Vagina (tissue), 2 donors: ENCODE measurements at regions not wholly inside any gene's neighbourhood (a gene's known extent, or its start where the extent isn't known, plus 50 kb on each side); places are given as distances from the start of the nearest gene placed in this dataset.

ENCODE experiments used
- DNase-seq, 2 donors: peaks; one replicate each; pipeline ENCODE4 v3.0.0-alpha.2; 2017; ENCODE audit errors: extremely low spot score in 2 of 2
- H3K27ac ChIP-seq: fragments of 200-600 bp; sonication (generic); one replicate; pipeline ENCODE4 v1.5.1; 2019
- H3K27me3 ChIP-seq: fragments of 200-600 bp; sonication (generic); one replicate; pipeline ENCODE4 v1.5.1; 2019
- H3K36me3 ChIP-seq, 2 donors: fragments of 200-600 bp; sonication (generic); one replicate each; pipeline ENCODE4 v1.5.1; 2017 to 2019
- H3K4me1 ChIP-seq: fragments of 200-600 bp; sonication (generic); one replicate; pipeline ENCODE4 v1.5.1; 2019
- H3K4me3 ChIP-seq, 2 donors: fragments of 200-600 bp; sonication (generic); 1 replicate in 1 of 2; 2 replicates in 1 of 2; pipeline ENCODE4 v1.5.1; 2016 to 2019
- H3K9me3 ChIP-seq: fragments of 200-600 bp; sonication (generic); one replicate; pipeline ENCODE4 v1.5.1; 2019
- CTCF ChIP-seq, 3 experiments: fragments of 450-650 bp in 2 of 3; fragments of 200-600 bp in 1 of 3; sonication (generic) in 1 of 3; IDR thresholded peaks; one replicate each; pipeline ENCODE4 v1.5.1; 2017 to 2019; ENCODE audit warnings: antibody characterized with exemption in 3 of 3, mild to moderate bottlenecking in 2 of 3, moderate library complexity in 2 of 3
- POLR2A ChIP-seq, 2 donors: fragments of 450-650 bp; IDR thresholded peaks; one replicate each; pipeline ENCODE4 v1.6.1; 2017; ENCODE audit warnings: antibody characterized with exemption in 2 of 2, mild to moderate bottlenecking in 2 of 2, moderate library complexity in 2 of 2
- POLR2AphosphoS5 ChIP-seq, 2 donors: sonication (generic); formaldehyde crosslinking; IDR thresholded peaks; one replicate each; pipeline ENCODE4 v1.9.0; 2017; ENCODE audit warnings: antibody characterized with exemption in 2 of 2, mild to moderate bottlenecking in 2 of 2, low read depth in 1 of 2; ENCODE audit not compliant: insufficient read depth in 1 of 2
- intact Hi-C: fragments of 100-400 bp; cut with DNase I; formaldehyde crosslinking; loops from one replicate; pipeline ENCODE4 v1.15.1; 2023

- no peak for TF ChIP-seq POLR2AphosphoS5 (IDR thresholded peaks at IDR 0.05; ENCODE audit: insufficient read depth in 1 of 2, low read depth in 1 of 2)
- no peak for TF ChIP-seq POLR2A (IDR thresholded peaks at IDR 0.05)
- TF ChIP-seq CTCF (IDR thresholded peaks at IDR 0.05): no peak
- H3K27me3 ChIP-seq: no peaks in the 10 kb centered on the region
- no peak overlapping the region for H3K4me3 ChIP-seq
- peaks cover 49% of the 10 kb centered on the region for H3K4me1 ChIP-seq
- H3K9me3 ChIP-seq: no peaks in the 10 kb centered on the region
- H3K36me3 ChIP-seq: peaks cover 0 to 40% of the 10 kb centered on the region in 2 donors
- peak overlapping the region; percentile 80 for H3K27ac ChIP-seq
- intact Hi-C loops: loop anchor here (10.0 kb wide), 1 partner anchor 64 kb away; no protein-coding TSS in a partner anchor
- no peak for DNase-seq
Observed at GRCh38 chr12:124428792-124429281, 133.9 kb downstream of the RFLNA start.

GRCh38 chr12:124428136-124428791 is 133.4 kb downstream of the RFLNA start:
- Histone ChIP-seq H3K27me3 (no peaks in the 10 kb centered on the region), H3K36me3 (peaks cover 0 to 40% of the 10 kb centered on the region in 2 donors), H3K4me1 (peaks cover 52% of the 10 kb centered on the region), H3K9me3 (no peaks in the 10 kb centered on the region), H3K27ac (peak overlapping the region; percentile 80), H3K4me3 (no peak overlapping the region)
- intact Hi-C loops: loop anchor here (10.0 kb wide), 1 partner anchor 63 kb away; no protein-coding TSS in a partner anchor
- no peak for DNase-seq
- TF ChIP-seq POLR2A (IDR thresholded peaks at IDR 0.05) (no peak), POLR2AphosphoS5 (IDR thresholded peaks at IDR 0.05; ENCODE audit: insufficient read depth in 1 of 2, low read depth in 1 of 2) (peak in 1 of 2 donors; percentile 63)

DNA sequence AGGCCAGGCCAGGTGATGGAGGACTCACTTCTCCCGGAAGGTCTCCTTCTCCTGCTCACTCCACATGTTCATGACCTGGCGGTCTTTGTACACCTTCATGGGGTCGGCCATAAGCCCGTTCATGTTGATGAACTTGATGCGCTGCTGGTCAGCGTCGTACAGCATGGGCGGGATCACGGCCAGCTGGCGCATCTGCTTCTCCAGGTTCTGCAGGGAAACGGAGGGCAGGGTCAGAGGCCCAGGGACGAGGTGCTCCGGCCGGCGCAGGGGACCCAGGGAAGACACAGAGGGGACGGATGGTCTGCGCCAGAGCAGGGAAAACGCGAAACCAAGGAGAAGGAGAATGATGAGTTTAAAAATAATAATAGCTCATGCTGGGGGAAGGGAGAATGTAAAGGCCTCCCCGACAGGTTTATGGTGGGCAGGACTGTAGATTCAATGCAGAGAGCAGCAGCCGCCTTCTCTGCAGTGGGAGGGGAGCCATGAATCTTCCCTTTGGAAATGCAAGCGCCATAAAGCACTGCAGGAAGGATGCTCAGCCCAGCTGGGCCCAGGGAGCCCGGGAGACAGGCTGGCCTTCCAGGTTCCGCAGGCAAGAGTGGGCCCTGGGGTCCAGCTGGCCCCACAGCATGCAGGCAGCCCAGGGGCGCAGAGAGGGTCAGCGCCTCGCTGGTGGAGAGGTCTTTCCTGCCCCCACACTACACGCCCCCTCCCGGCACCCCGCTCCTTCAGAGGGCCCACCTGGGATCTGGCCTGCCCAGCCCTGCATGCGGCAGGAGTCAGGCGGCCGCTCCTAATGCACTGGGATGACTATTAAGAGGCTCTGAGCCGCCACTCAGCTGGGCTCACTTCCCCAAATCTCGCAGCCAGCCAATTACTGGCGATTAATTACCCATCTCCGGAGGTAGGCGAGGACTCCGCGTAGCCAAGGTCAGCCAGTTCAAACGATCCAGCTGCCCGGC is 132.0 kb downstream of the RFLNA start:
- Histone ChIP-seq H3K9me3 (no peaks in the 10 kb centered on the region), H3K27me3 (no peaks in the 10 kb centered on the region), H3K4me1 (peaks cover 56% of the 10 kb centered on the region), H3K36me3 (peaks cover 0 to 40% of the 10 kb centered on the region in 2 donors), H3K27ac (peak overlapping the region; percentile 80), H3K4me3 (no peak overlapping the region)
- DNase-seq: no peak
- intact Hi-C loops: loop anchor here (10.0 kb wide), 1 partner anchor 62 kb away; no protein-coding TSS in a partner anchor
- TF ChIP-seq POLR2A (IDR thresholded peaks at IDR 0.05) (no peak), CTCF (IDR thresholded peaks at IDR 0.05) (no peak), POLR2AphosphoS5 (IDR thresholded peaks at IDR 0.05; ENCODE audit: insufficient read depth in 1 of 2, low read depth in 1 of 2) (no peak)

GRCh38 chr12:124425667-124426066 is 130.8 kb downstream of the RFLNA start:
- Histone ChIP-seq H3K4me3 (no peak overlapping the region), H3K36me3 (peaks cover 0 to 38% of the 10 kb centered on the region in 2 donors), H3K27ac (no peak overlapping the region), H3K9me3 (no peaks in the 10 kb centered on the region), H3K27me3 (no peaks in the 10 kb centered on the region), H3K4me1 (peaks cover 68% of the 10 kb centered on the region)
- DNase-seq: no peak
- TF ChIP-seq CTCF (IDR thresholded peaks at IDR 0.05) (no peak), POLR2A (IDR thresholded peaks at IDR 0.05) (no peak), POLR2AphosphoS5 (IDR thresholded peaks at IDR 0.05; ENCODE audit: insufficient read depth in 1 of 2, low read depth in 1 of 2) (no peak)
- intact Hi-C loops: loop anchor here (10.0 kb wide), 1 partner anchor 61 kb away; no protein-coding TSS in a partner anchor

DNA sequence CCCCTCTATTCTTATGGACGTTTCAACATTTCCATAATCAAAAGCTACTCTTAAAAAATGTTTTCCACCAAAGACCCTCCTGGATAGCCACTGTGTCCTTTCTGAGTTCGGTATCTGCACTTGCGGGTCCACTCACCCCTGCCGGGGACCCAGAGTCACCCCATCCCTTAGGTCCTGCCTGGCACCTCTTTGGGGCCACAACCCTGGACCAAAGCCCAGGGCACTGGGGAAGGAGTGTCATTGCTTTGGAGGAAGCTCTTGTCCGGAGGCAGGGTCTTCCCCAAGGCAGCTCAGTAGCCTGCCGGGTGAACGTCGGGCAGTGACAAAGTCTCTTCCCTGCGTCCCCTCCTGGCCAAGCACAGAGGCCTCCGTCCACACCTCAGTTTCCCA is 129.6 kb downstream of the RFLNA start:
- Histone ChIP-seq H3K9me3 (no peaks in the 10 kb centered on the region), H3K27me3 (no peaks in the 10 kb centered on the region), H3K27ac (peak overlapping the region; percentile 89), H3K36me3 (peaks cover 0 to 26% of the 10 kb centered on the region in 2 donors), H3K4me1 (peaks cover 69% of the 10 kb centered on the region), H3K4me3 (no peak overlapping the region)
- DNase-seq: no peak
- no peak for TF ChIP-seq POLR2AphosphoS5 (IDR thresholded peaks at IDR 0.05; ENCODE audit: insufficient read depth in 1 of 2, low read depth in 1 of 2)
- TF ChIP-seq CTCF (IDR thresholded peaks at IDR 0.05): no peak
- no peak for TF ChIP-seq POLR2A (IDR thresholded peaks at IDR 0.05)
- intact Hi-C loops: loop anchor here (5.0 to 10.0 kb wide), 2 partner anchors 37 to 60 kb away; no protein-coding TSS in a partner anchor
